ENCODE measurements at regions not wholly inside any gene's neighbourhood (a gene's known extent, or its start where the extent isn't known, plus 50 kb on each side); places are given as distances from the start of the nearest gene placed in this dataset.
"Not testable (repeated sequence)": the region's sequence is repeated elsewhere in the genome, so short reads cannot be mapped to it uniquely, and the experiment has no call there.

DNA sequence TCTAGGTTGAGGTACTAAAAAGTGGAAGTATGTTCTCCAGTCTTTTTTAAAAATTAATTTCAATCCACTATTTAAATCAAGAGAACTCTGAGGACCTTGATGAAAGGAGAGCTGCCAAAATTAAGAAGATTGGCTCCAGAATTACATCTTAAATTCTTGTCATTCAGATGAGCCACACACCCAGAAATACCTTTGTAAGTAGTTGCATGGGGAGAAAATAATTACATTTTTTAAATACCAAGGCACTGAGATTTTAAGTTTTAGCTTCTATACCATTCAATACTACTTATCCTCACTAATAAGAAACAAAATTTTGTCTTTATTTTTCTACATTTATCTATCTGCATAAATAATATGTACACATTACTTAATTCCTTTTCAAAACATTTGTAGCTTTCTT lies 1132.8 kb downstream of the OTOL1 start:
- DNase-seq (ENCODE audit: low read depth in 2 of 2), result no peak

DNA sequence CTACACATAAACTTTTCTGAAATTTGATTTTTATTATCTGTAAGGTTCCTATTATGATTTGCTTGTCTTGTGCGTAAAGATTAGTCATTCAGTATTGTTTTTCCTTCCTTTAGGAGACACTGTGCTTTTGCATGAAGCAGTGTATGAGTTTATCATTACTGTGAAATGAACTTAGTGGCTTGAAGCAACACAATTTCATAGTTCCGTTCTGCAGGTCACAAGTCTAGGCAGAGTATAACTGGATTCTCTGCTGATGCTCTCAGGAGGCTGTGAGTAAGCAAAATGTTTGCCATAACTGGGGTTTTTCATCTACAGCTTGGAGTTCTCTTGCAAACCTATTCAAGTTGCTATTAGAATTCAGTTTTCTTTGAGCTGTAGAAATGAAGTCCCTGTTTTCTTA lies 1136.1 kb downstream of the OTOL1 start:
- DNase-seq (ENCODE audit: low read depth in 2 of 2), result no peak

DNA sequence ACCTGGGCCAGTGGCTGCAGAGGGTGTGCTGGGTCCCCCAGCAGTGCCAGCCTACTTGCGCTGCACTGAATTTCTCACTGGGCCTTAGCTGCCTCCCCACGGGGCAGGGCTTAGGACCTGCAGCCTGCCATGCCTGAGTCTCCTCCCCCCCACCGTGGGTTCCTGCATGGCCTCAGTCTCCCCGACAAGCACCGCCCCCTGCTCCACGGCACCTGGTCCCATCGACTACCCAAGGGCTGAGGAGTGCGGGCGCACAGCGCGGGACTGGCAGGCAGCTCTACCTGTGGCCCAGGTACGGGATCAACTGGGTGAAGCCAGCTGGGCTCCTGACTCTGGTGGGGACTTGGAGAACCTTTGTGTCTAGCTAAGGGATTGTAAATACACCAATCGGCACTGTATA lies 1143.6 kb downstream of the OTOL1 start:
- DNase-seq (ENCODE audit: low read depth in 2 of 2), result not testable (repeated sequence)

DNA sequence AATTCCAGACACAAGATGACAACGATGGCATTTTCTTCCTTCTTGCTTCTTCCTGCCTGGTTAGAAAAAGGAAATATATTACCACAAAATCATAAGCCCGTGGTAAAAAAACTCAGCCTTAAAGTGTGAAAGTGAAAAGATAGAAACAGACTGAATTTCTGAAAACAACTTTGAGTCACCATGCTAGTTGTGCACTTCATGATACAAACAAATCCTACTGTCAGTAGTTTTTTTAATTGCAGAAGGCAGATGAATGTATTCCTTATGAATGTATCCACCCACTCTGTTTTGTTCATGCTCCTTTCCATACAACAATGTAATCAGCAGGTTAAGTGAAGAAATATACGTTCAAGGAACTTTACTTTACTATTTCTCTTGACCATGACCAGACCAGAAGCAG lies 1144.7 kb downstream of the OTOL1 start:
- DNase-seq (ENCODE audit: low read depth in 2 of 2), result no peak

DNA sequence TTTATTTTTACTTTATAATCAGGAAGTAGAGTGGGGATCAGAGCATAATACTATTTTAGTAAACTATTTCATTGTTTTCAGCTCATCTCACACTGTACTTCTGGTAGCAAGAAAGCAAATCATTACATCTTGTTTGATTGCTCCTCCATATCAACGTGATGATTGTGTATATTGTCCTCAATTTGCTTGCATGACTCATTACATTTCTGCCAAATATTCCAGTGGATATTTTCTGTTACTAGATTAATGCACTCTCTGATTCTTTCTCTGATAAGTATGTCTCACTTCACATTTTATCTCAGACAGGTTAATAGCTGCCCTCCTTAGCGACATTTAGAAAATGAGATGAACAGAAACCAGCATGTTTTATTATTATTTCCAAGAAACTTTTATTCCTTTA lies 1145.3 kb downstream of the OTOL1 start:
- no peak for DNase-seq (ENCODE audit: low read depth in 2 of 2)

DNA sequence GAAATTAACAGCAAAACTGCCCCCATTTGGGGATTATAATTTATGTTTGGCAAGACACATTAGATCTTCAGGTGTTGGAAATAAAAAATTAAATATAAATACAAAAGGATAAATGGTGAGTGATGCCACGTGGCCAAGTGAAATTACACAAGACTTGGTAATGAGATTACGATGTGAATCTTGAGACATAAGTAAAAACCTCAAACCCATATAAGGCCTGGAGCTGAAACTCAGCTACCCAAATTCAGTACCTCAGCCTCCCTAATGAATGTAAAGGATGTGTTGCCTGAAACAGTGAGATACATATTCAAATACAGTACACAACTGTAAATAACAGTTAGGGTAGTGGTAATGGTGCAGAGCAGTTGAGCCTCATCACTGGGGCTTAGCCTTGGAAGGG lies 1146.6 kb downstream of the OTOL1 start:
- no peak for DNase-seq (ENCODE audit: low read depth in 2 of 2)

DNA sequence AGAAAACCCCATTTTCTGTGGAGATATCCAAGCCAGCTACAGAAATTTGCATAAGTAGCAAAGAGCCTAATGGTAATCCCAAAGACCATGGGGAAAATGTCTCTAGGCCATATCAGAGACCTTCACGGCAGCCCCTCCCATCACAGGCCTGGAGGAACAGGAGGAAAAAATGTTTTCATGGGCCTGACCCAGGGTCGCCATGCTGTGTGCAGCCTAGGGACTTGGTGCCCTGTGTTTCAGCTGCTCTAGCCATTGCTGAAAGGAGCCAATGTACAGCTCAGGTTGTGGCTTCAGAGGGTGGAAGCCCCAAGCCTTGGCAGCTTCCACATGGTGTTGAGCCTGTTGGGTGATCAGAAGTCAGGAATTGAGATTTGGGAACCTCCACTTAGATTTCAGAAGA lies 1150.7 kb downstream of the OTOL1 start:
- no peak for DNase-seq (ENCODE audit: low read depth in 2 of 2)

DNA sequence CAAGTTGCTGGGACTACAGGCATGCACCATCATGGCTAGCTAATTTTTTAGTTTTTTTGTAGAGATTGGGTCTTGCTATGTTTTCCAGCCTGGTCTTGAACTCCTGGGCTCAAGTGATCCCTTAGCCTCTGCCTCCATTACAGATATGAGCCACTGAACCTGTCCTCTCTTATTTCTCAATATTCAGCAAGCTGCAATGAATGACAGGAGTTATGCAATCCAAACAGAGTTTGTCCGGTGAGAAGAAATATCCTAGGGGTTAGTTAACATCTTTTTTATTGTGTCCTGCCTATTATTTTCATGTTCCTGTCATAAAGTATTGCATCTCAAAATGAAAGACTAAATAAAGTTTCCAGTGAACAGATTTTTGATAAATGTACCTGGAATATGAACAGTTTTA lies 1161.4 kb downstream of the OTOL1 start:
- DNase-seq (ENCODE audit: low read depth in 2 of 2), result no peak

DNA sequence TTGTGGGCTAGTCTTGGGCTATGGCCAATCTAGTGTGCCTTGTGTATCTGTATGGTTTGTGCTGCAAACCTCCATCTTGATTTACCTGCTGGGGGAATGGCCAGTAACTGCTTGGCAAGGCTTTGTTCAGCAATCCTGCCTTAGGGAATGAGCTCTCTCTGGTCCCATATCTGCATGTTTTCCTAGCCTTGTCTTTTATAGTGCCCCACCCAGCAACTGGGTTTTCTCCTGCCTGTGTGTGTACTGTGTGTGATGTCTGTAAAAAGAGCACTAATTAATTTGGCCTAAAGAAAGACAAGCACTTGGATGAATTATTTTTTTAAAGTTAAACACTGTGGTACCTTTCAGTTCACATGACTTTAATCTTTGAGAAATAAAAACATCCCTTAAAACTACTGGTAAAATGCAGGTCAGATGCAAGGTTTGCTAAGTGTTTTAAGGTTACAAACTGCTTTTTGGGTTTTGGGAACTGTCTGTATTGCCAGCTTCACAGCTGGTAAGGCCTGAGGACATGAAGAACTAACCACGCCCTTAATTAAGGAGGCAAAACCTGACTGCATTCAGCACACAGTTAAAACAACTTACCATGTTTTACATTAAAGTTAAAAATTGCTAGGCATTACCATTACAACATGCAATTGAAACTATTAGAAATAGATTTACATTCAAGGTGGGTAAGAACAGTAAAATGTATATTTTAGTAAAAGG lies 1169.2 kb downstream of the OTOL1 start:
- DNase-seq (ENCODE audit: low read depth in 2 of 2), result no peak

DNA sequence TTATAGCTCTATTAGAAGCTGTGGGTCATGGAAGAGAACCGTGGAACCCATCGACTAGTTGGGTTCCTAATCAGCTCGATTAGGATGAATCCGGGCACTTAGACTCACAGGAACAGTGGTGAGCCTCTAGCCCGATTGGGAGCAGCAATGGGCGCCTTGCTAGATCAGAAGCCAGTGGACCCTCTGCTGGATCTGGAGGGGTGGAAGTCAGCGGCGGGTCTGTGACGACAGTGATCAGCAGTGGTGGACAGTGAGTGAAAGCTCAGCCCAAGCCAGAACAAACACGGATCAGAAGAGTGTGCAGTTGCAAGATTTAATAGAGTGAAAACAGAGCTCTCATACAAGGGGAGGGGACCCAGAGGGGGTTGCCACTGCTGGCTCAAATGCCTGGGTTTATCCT lies 1170.2 kb downstream of the OTOL1 start:
- DNase-seq (ENCODE audit: low read depth in 2 of 2), result no peak

DNA sequence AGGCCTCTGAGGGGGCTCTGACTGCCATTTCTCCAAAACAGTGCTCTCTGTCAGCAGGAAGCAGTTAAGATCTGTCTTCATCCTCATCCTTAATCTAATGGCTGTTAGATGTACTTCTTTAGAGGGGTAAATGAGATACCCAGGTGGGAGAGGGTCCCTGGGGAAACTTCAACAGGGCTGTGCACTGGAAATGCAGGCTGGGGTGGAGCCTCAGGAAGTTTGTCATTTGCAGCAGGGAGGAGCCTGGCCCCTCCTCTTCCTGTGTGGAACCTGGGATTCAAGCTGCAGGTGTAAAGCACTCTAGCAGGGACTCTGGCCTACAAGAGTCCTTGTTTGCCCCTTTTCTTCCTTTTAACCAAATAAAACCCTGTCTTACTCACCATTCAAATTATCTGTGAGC lies 1173.6 kb downstream of the OTOL1 start:
- no peak for DNase-seq (ENCODE audit: low read depth in 2 of 2)

DNA sequence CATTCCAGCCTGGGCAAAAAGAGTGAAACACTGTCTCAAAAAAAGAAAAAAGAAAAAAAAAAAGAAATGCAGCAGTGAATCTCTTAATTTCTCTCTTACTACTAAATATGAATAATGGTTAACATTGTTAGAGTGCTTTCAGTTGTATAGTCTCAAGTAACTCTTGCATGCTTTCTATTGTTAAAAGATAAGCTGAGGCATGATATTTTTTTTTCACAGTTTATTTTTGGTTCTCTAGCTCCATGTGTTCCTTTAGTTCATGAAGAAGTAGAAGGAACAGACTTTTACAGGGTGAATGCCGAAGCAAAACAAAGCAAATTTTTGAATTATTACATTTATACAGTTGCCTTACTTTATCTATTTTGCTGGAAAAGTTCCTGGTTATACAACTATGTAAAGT lies 1180.9 kb downstream of the OTOL1 start:
- no peak for DNase-seq (ENCODE audit: low read depth in 2 of 2)

DNA sequence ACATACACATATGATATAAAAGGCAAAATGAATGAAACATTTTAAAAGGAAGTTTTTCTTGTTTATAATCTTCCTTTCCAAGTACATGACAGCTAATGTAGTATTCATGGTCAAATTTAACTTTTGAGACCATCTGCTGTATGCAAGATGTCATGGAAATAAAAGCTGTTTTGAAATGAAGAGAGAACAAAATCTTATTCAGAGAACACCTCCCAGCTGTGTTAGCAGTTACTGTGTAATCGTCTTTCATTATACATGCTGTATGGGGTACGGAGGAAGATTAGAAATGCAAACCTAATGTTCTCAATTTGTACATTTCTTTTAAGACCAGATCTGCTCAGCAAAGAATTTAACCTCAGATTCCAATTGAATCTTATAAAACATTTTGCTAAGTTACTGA lies 1182.3 kb downstream of the OTOL1 start:
- DNase-seq (ENCODE audit: low read depth in 2 of 2), result no peak

DNA sequence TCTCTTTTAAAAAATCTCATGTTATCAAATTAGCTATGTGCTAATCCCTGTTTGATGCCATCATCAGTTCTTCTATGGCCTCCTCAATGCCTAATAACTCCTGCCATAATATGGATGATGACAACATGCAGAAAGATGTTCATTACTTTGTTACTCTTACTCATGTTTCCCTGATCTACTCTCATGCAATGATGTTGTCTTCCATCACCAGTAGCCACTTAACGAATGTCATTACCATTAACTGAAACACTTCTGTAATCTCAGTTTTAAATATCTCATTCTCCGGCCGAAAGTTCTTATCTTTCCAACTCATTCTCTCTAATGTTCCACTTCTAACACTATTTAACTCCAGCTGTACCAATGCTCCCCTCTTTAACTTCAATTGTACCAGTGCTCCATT lies 1187.7 kb downstream of the OTOL1 start:
- DNase-seq (ENCODE audit: low read depth in 2 of 2), result no peak

DNA sequence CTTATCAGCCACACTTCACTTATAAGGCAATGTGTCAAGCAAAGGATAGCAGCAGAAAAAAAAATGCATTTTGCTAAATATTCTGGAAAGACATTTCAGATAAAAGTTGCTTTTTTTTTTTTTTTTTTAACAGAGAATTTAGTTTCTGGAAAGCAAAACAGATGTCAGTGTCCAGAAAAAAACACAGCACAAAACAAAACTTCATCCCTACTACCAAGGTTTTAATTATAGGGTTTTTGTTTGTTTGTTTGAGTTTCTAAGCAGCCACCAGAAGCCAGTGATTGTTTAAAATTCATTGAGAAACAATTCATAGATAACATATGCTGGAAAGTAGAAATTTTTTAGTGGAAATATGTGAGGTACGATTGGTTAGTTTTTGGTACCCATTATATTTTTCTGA lies 1202.7 kb downstream of the OTOL1 start:
- DNase-seq (ENCODE audit: low read depth in 2 of 2), result no peak

DNA sequence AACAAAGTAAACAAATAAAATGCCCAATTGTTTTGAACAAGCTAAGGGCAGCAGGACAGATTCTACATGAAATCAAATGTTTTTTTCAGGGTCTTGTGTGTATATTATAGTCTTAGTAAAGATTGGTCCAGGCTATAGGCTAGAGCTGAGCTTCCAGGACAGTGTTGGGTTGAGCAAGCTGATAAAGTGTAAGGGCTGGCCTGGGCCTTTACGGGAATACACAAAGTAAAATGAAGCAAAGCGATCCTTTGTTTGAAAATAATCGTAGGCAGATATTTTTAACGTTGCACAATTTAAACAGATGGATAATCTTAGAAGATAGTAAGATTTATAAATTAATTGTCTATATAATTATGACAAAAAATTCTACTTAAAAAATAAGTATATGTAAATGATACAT lies 1204.6 kb downstream of the OTOL1 start:
- no peak for DNase-seq (ENCODE audit: low read depth in 2 of 2)

DNA sequence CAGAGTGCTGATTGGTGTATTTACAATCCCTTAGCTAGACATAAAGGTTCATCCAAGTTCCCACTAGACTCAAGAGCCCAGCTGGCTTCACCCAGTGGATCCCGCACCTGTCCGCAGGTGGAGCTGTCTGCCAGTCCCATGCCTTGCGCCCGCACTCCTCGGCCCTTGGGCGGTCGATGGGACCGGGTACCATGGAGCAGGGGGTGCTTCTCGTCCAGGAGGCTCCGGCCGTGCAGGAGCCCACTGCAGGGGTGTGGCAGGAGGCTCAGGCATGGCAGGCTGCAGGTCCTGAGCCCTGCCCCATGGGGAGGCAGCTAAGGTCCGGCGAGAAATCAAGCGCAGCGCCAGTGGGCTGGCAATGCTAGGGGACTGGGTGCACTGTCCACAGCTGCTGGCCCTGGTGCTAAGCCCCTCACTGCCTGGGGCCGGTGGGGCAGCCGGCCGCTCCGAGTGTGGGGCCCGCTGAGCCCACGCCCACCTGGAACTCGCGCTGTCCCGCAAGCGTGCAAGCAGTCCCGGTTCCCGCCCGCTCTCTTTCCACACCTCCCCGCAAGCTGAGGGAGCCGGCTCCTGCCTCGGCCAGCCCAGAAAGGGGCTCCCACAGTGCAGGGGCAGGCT lies 1206.3 kb downstream of the OTOL1 start:
- no peak for DNase-seq (ENCODE audit: low read depth in 2 of 2)

DNA sequence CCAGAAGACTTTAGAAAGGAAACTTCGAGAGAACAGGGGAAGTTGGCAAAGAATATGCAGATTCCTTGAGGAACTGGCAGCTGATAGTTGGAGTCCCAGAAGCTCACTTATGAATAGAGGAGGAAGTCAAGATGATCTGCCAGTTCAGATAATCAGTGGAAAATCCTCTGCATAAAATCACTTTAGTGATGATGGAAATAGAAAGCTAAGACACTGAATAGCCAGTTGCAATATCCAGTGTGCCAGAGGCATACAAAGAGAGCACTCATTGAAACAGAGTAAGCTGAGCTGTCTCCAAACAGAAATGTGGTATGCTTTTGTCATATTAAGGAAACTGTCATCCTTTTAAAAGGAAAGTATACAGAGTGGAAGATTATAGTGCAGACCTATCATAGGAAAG lies 1207.6 kb downstream of the OTOL1 start:
- DNase-seq (ENCODE audit: low read depth in 2 of 2), result no peak

DNA sequence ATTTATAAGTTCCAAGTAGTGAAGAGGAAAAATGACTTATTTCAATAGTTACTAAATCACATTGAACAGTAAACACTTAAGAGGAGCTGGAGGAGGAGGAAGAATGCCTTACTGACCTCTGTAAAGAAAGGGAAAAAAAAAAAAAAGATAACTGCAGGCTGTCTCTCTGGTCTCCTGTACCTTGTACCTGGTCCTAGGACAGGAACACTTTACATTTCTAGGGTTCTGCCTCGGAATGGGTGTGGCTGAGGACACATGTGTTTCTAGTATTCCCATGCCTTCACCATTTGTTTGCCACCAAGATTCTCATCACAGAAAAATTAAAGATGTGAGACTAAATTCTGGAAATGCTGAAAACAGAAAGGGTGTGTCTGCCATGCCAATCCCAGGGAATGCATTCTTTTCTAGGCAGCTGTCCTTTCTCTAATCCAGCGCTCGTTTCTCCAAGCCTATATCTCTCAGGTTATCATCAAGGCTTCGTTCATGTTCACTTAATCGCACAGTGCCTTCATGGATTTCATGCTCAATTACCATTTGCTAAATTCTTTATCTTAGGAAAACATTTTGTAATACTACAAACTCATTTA lies 1208.3 kb downstream of the OTOL1 start:
- DNase-seq (ENCODE audit: low read depth in 2 of 2), result no peak

DNA sequence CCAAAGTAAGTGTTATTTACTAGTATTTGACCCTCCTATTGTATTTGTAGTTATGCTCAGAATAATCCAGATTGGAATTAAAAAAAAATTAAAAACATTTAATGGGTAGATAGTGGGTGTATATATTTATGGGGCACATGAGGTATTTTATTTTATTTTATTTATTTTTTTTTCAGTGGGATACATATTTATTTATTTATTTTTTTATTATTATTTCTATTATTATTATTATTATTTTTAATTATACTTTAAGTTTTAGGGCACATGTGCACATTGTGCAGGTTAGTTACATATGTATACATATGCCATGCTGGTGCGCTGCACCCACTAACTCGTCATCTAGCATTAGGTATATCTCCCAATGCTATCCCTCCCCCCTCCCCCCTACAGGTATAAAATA lies 1211.8 kb downstream of the OTOL1 start:
- DNase-seq (ENCODE audit: low read depth in 2 of 2), result not testable (repeated sequence)

DNA sequence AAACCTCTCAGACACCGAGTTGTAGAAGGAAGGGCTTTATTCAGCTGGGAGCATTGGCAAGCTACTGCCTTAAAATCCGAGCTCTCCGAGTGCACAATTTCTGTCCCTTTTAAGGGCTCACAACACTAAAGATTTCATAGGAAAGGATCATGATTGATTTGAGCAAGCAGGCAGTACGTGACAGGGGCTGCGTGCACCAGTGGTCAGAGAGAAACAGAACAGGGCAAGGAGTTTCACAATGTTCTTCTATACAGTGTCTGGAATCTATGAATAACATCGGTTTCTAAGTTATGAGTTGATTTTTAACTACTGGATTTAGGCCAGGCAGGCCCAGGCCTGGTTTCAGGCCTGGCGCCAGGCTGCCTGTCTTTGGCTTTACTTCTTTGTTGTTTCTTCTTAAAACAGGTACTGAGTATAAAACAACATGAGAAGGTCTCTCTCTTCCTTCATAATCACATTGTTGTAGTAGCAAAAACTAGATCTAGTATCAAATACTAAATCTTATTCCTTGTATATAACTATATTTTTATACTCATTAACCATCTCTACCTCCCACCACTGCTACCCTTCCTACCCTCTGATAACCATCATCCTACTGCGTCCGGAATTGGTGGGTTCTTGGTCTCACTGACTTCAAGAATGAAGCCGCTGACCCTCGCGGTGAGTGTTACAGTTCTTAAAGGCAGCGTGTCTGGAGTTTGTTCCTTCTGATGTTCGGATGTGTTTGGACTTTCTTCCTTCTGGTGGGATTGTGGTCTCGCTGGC lies 1212.5 kb downstream of the OTOL1 start:
- peak in 1 of 2 experiments; percentile 6 for DNase-seq (ENCODE audit: low read depth in 2 of 2)

DNA sequence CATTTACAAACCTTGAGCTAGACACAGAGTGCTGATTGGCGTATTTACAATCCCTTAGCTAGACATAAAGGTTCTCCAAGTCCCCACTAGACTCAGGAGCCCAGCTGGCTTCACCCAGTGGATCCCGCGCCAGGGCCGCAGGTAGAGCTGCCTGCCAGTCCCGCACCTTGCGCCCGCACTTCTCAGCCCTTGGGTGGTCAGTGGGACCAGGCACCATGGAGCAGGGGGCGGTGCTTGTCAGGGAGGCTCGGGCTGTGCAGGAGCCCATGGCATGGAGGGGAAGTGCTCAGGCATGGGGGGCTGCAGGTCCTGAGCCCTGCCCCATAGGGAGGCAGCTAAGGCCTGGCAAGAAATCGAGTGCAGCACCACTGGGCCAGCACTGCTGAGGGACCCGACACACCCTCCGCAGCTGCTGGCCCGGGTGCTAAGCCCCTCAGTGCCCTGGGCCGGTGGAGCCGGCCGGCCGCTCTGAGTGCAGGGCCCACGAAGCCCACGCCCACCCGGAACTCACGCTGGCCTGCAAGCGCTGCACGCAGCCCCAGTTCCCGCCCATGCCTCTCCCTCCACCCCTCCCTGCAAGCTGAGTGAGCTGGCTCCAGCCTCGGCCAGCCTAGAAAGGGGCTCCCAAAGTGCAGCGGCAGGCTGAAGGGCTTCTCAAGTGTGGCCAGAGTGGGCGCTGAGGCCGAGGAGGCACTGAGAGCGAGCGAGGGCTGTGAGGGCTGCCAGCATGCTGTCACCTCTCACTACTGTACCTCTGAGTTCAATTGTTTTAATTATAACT lies 1213.9 kb downstream of the OTOL1 start:
- no peak for DNase-seq (ENCODE audit: low read depth in 2 of 2)
